H9 (cell line): ENCODE measurements at regions not wholly inside any gene's neighbourhood (a gene's known extent, or its start where the extent isn't known, plus 50 kb on each side); places are given as distances from the start of the nearest gene placed in this dataset.

Experiments used
- DNase-seq: peaks from one replicate; pipeline ENCODE4 v3.0.0-alpha.2; 2017
- H2AFZ ChIP-seq: one replicate; pipeline ENCODE4 v1.6.1; 2013; ENCODE audit warnings: mild to moderate bottlenecking, low read length, control low read depth, moderate library complexity
- H2AK5ac ChIP-seq: 2 replicates; pipeline ENCODE4 v1.6.1; 2013; ENCODE audit warnings: low read length, control low read depth, mixed read lengths; ENCODE audit not compliant: insufficient read length
- H2BK120ac ChIP-seq: one replicate; pipeline ENCODE4 v1.6.1; 2013; ENCODE audit warnings: low read depth, mild to moderate bottlenecking, low read length, control low read depth, inconsistent platforms; ENCODE audit not compliant: poor library complexity, severe bottlenecking
- H2BK12ac ChIP-seq: 2 replicates; pipeline ENCODE4 v1.6.1; 2013; ENCODE audit warnings: low read length, control low read depth, mixed read lengths, low read depth; ENCODE audit not compliant: insufficient read length
- H2BK15ac ChIP-seq: 2 replicates; pipeline ENCODE4 v1.6.1; 2013; ENCODE audit warnings: low read depth, low read length, control low read depth
- H2BK20ac ChIP-seq: one replicate; pipeline ENCODE4 v1.6.1; 2013; ENCODE audit warnings: low read depth, mild to moderate bottlenecking, low read length, control low read depth, inconsistent platforms; ENCODE audit not compliant: poor library complexity, severe bottlenecking
- H2BK5ac ChIP-seq: 2 replicates; pipeline ENCODE4 v1.6.1; 2013; ENCODE audit warnings: low read length, control low read depth, mixed read lengths; ENCODE audit not compliant: insufficient read length
- H3K14ac ChIP-seq: 2 replicates; pipeline ENCODE4 v1.6.1; 2013; ENCODE audit warnings: low read length, control low read depth; ENCODE audit not compliant: insufficient read depth
- H3K18ac ChIP-seq: 2 replicates; pipeline ENCODE4 v1.6.1; 2013; ENCODE audit warnings: low read depth, mild to moderate bottlenecking, mixed read lengths, low read length, control low read depth; ENCODE audit not compliant: insufficient read length
- H3K23ac ChIP-seq: 2 replicates; pipeline ENCODE4 v1.6.1; 2013; ENCODE audit warnings: low read length, control low read depth, mixed read lengths, low read depth; ENCODE audit not compliant: insufficient read length
- H3K23me2 ChIP-seq: 2 replicates; pipeline ENCODE4 v1.6.1; 2013; ENCODE audit warnings: low read depth, mild to moderate bottlenecking, mixed read lengths, low read length, control low read depth; ENCODE audit not compliant: insufficient read length, poor library complexity, severe bottlenecking
- H3K27ac ChIP-seq: 2 replicates; pipeline ENCODE4 v1.5.1; 2013; ENCODE audit warnings: low read length, control low read depth, mixed read lengths, low read depth; ENCODE audit not compliant: insufficient read length
- H3K27me3 ChIP-seq: 2 replicates; pipeline ENCODE4 v1.6.1; 2013; ENCODE audit warnings: low read length, control low read depth, inconsistent platforms; ENCODE audit not compliant: insufficient read depth
- H3K4ac ChIP-seq: 2 replicates; pipeline ENCODE4 v1.6.1; 2013; ENCODE audit warnings: low read depth, mild to moderate bottlenecking, control low read depth, inconsistent platforms, low read length, moderate library complexity
- H3K4me1 ChIP-seq: 2 replicates; pipeline ENCODE4 v1.6.1; 2013; ENCODE audit warnings: low read length, control low read depth, inconsistent platforms; ENCODE audit not compliant: insufficient read depth
- H3K4me2 ChIP-seq: 2 replicates; pipeline ENCODE4 v1.6.1; 2013; ENCODE audit warnings: low read length, control low read depth, mixed read lengths; ENCODE audit not compliant: insufficient read length, insufficient read depth
- H3K56ac ChIP-seq: 2 replicates; pipeline ENCODE4 v1.6.1; 2013; ENCODE audit warnings: low read depth, mild to moderate bottlenecking, mixed read lengths, low read length, control low read depth; ENCODE audit not compliant: insufficient read length
- H3K79me1 ChIP-seq: 2 replicates; pipeline ENCODE4 v1.6.1; 2013; ENCODE audit warnings: low read depth, mild to moderate bottlenecking, moderate library complexity, low read length, control low read depth, inconsistent platforms; ENCODE audit not compliant: insufficient read depth, poor library complexity, severe bottlenecking
- H3K79me2 ChIP-seq: 2 replicates; pipeline ENCODE4 v1.6.1; 2013; ENCODE audit warnings: low read length, control low read depth, inconsistent platforms; ENCODE audit not compliant: insufficient read depth
- H3K9ac ChIP-seq: 2 replicates; pipeline ENCODE4 v1.6.1; 2013; ENCODE audit warnings: low read length, control low read depth, mixed read lengths; ENCODE audit not compliant: insufficient read length; ENCODE audit errors: extremely low read depth
- H3K9me3 ChIP-seq: one replicate; pipeline ENCODE4 v1.6.1; 2013; ENCODE audit warnings: low read depth, low read length, inconsistent platforms; ENCODE audit not compliant: control insufficient read depth
- H3T11ph ChIP-seq: one replicate; pipeline ENCODE4 v1.6.1; 2013; ENCODE audit warnings: mild to moderate bottlenecking, low read length, control low read depth, inconsistent platforms
- H4K20me1 ChIP-seq: one replicate; pipeline ENCODE4 v1.6.1; 2013; ENCODE audit not compliant: control insufficient read depth, insufficient read length, insufficient read depth
- H4K5ac ChIP-seq: 2 replicates; pipeline ENCODE4 v1.6.1; 2013; ENCODE audit warnings: low read depth, mild to moderate bottlenecking, mixed read lengths, low read length, control low read depth; ENCODE audit not compliant: insufficient read length
- H4K8ac ChIP-seq: replicated peaks from 2 replicates; pipeline ENCODE4 v1.6.1; 2013; ENCODE audit warnings: low read length, control low read depth, mixed read lengths, low read depth; ENCODE audit not compliant: insufficient read length
- H4K91ac ChIP-seq: 2 replicates; pipeline ENCODE4 v1.6.1; 2013; ENCODE audit warnings: low read depth, mild to moderate bottlenecking, moderate library complexity, mixed read lengths, low read length, control low read depth; ENCODE audit not compliant: insufficient read length
- H3K27ac Mint-ChIP-seq, 3 experiments: 2 replicates in 2 of 3; 3 replicates in 1 of 3; pipeline ENCODE4 v1.8.0; 2020 to 2021; ENCODE audit warnings: mixed read lengths in 3 of 3, mild to moderate bottlenecking in 1 of 3, moderate library complexity in 1 of 3
- H3K27me3 Mint-ChIP-seq: 2 replicates; pipeline ENCODE4 v1.8.0; 2021; ENCODE audit warnings: low read depth, mild to moderate bottlenecking, moderate library complexity, mixed read lengths
- H3K36me3 Mint-ChIP-seq, 3 experiments: 2 replicates in 2 of 3; 3 replicates in 1 of 3; pipeline ENCODE4 v1.8.0; 2020 to 2021; ENCODE audit warnings: low read depth in 3 of 3, mixed read lengths in 3 of 3; ENCODE audit not compliant: insufficient read depth in 1 of 3
- H3K4me1 Mint-ChIP-seq, 2 experiments: 2 replicates each; pipeline ENCODE4 v1.8.0; 2020; ENCODE audit warnings: mixed read lengths in 2 of 2
- H3K4me3 Mint-ChIP-seq, 2 experiments: 2 replicates in 1 of 2; 3 replicates in 1 of 2; pipeline ENCODE4 v1.8.0; 2020 to 2021; ENCODE audit warnings: mild to moderate bottlenecking in 2 of 2, mixed read lengths in 2 of 2, moderate library complexity in 1 of 2
- H3K9me3 Mint-ChIP-seq, 2 experiments: 2 replicates in 1 of 2; 3 replicates in 1 of 2; pipeline ENCODE4 v1.8.0; 2020; ENCODE audit warnings: mild to moderate bottlenecking in 2 of 2, mixed read lengths in 2 of 2, moderate library complexity in 1 of 2
- WGBS: extraction: QIAGEN DNeasy Blood & Tissue Kit; methylation state at CpG from one replicate; pipeline ENCODE4 v1.1.7; 2013; ENCODE audit warnings: missing lambda C conversion rate, low lambda C conversion rate, mixed read lengths; ENCODE audit not compliant: insufficient read length; ENCODE audit errors: extremely low coverage; 5-methylcytosine and 5-hydroxymethylcytosine counted together
- TF ChIP-seq, protein P1 (sequence below): fragments of 200-600 bp; sonication (generic); conservative IDR thresholded peaks from 3 replicates; pipeline ENCODE4 v1.8.0; 2021; ENCODE audit warnings: antibody characterized with exemption, mild to moderate bottlenecking

DNA sequence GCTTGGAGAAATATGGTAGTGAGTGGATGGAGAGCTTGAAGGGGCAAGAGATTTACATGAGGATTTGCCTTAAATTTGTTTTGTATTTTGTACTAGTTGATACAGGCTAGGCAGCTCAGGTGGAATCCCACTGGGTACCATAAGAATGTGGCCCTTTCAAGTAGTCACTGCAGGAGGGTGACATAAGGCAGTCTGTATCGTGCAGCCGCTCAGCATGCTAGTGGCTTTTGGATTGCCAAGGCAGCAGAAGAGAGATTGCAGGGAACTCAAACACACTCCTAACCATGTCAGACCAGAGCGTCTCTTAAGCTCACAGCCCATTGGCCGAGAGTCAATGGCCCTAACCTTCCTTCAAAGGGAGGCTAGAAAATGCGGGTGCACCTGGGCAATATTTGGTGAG is 420.0 kb downstream of the ADGRL2 start:
- no peaks in the 10 kb centered on the region for H3K36me3 Mint-ChIP-seq
- no CpG with 5 or more reads among the region's 5 CpGs for WGBS
- TF ChIP-seq, protein P1, sequence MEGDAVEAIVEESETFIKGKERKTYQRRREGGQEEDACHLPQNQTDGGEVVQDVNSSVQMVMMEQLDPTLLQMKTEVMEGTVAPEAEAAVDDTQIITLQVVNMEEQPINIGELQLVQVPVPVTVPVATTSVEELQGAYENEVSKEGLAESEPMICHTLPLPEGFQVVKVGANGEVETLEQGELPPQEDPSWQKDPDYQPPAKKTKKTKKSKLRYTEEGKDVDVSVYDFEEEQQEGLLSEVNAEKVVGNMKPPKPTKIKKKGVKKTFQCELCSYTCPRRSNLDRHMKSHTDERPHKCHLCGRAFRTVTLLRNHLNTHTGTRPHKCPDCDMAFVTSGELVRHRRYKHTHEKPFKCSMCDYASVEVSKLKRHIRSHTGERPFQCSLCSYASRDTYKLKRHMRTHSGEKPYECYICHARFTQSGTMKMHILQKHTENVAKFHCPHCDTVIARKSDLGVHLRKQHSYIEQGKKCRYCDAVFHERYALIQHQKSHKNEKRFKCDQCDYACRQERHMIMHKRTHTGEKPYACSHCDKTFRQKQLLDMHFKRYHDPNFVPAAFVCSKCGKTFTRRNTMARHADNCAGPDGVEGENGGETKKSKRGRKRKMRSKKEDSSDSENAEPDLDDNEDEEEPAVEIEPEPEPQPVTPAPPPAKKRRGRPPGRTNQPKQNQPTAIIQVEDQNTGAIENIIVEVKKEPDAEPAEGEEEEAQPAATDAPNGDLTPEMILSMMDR, result no peak
- H2BK15ac ChIP-seq, result no peak overlapping the region
- H2BK12ac ChIP-seq, result no peak overlapping the region
- no peak overlapping the region for H3K27ac ChIP-seq
- no peaks in the 10 kb centered on the region for H3K27me3 ChIP-seq
- no peak overlapping the region for H2AK5ac ChIP-seq
- no peak overlapping the region for H3K4me3 Mint-ChIP-seq
- no peak for DNase-seq
- H3K4ac ChIP-seq, result no peak overlapping the region
- no peak overlapping the region for H2BK5ac ChIP-seq
- no peaks in the 10 kb centered on the region for H3K79me2 ChIP-seq
- no peak overlapping the region for H2BK120ac ChIP-seq
- H2AFZ ChIP-seq, result no peak overlapping the region
- H3K27me3 Mint-ChIP-seq, result no peaks in the 10 kb centered on the region; the same call in 1 of the 2 replicates
- no peak overlapping the region for H3K14ac ChIP-seq
- H3K9me3 Mint-ChIP-seq, result no peaks in the 10 kb centered on the region
- H3K4me2 ChIP-seq, result no peak overlapping the region
- H4K20me1 ChIP-seq, result no peaks in the 10 kb centered on the region
- no peak overlapping the region for H4K5ac ChIP-seq
- H4K91ac ChIP-seq, result no peak overlapping the region
- H3K18ac ChIP-seq, result no peak overlapping the region
- H3K56ac ChIP-seq, result no peak overlapping the region
- H3K9ac ChIP-seq, result no peak overlapping the region
- H3K9me3 ChIP-seq, result no peaks in the 10 kb centered on the region
- H3K27ac Mint-ChIP-seq, result no peak overlapping the region
- no peaks in the 10 kb centered on the region for H3K79me1 ChIP-seq
- no peak overlapping the region for H3K23ac ChIP-seq
- peaks cover 6 to 11% of the 10 kb centered on the region in 2 experiments for H3K4me1 Mint-ChIP-seq
- no peaks in the 10 kb centered on the region for H3K23me2 ChIP-seq
- H2BK20ac ChIP-seq, result no peak overlapping the region
- H4K8ac ChIP-seq, result no peak overlapping the region
- no peaks in the 10 kb centered on the region for H3K4me1 ChIP-seq
- H3T11ph ChIP-seq, result no peak overlapping the region
